Trophoblast cell (in vitro differentiated cells and primary cell): ENCODE measurements at regions not wholly inside any gene's neighbourhood (a gene's known extent, or its start where the extent isn't known, plus 50 kb on each side); places are given as distances from the start of the nearest gene placed in this dataset.
A peak's percentile ranks its signal among the peaks of the same experiment; 100 is the strongest.

Source experiments
- DNase-seq, 2 donors: peaks; one replicate each; pipeline ENCODE4 v3.0.0-alpha.2; 2016
- H2AFZ ChIP-seq: 2 replicates; pipeline ENCODE4 v1.6.1; 2013; ENCODE audit warnings: low read length, moderate library complexity, mild to moderate bottlenecking; ENCODE audit not compliant: insufficient read depth, poor library complexity
- H2AK5ac ChIP-seq: 2 replicates; pipeline ENCODE4 v1.6.1; 2013; ENCODE audit warnings: mild to moderate bottlenecking, low read length
- H2BK120ac ChIP-seq: 2 replicates; pipeline ENCODE4 v1.6.1; 2013; ENCODE audit warnings: low read length, mild to moderate bottlenecking, moderate library complexity; ENCODE audit not compliant: insufficient read depth, poor library complexity
- H2BK12ac ChIP-seq: 2 replicates; pipeline ENCODE4 v1.6.1; 2013; ENCODE audit warnings: mild to moderate bottlenecking, low read length, moderate library complexity
- H2BK5ac ChIP-seq: 2 replicates; pipeline ENCODE4 v1.6.1; 2013; ENCODE audit warnings: low read length, low read depth, moderate library complexity, mild to moderate bottlenecking; ENCODE audit not compliant: poor library complexity
- H3K14ac ChIP-seq: 2 replicates; pipeline ENCODE4 v1.6.1; 2013; ENCODE audit warnings: mild to moderate bottlenecking, low read length
- H3K18ac ChIP-seq: 2 replicates; pipeline ENCODE4 v1.6.1; 2013; ENCODE audit warnings: mild to moderate bottlenecking, low read length
- H3K23ac ChIP-seq: 2 replicates; pipeline ENCODE4 v1.6.1; 2013; ENCODE audit warnings: low read length
- H3K27ac ChIP-seq: 2 replicates; pipeline ENCODE4 v1.5.1; 2013; ENCODE audit warnings: low read depth, mild to moderate bottlenecking, inconsistent platforms, low read length, moderate library complexity
- H3K27me3 ChIP-seq: 2 replicates; pipeline ENCODE4 v1.6.1; 2013; ENCODE audit warnings: inconsistent platforms, mild to moderate bottlenecking, low read length, moderate library complexity; ENCODE audit not compliant: insufficient read depth
- H3K36me3 ChIP-seq, 2 experiments: 1 replicate in 1 of 2; 2 replicates in 1 of 2; pipeline ENCODE4 v1.6.1; 2013; ENCODE audit warnings: low read length in 2 of 2, mild to moderate bottlenecking in 2 of 2, moderate library complexity in 1 of 2; ENCODE audit not compliant: insufficient read depth in 2 of 2, control insufficient read depth in 1 of 2
- H3K4ac ChIP-seq: 2 replicates; pipeline ENCODE4 v1.6.1; 2013; ENCODE audit warnings: low read depth, mild to moderate bottlenecking, low read length, moderate library complexity
- H3K4me1 ChIP-seq, 2 experiments: 1 replicate in 1 of 2; 2 replicates in 1 of 2; pipeline ENCODE4 v1.6.1; 2013; ENCODE audit warnings: low read length in 2 of 2, mild to moderate bottlenecking in 2 of 2, moderate library complexity in 1 of 2; ENCODE audit not compliant: insufficient read depth in 2 of 2, control insufficient read depth in 1 of 2
- H3K4me2 ChIP-seq: 2 replicates; pipeline ENCODE4 v1.6.1; 2013; ENCODE audit warnings: inconsistent platforms, mild to moderate bottlenecking, low read length, moderate library complexity
- H3K4me3 ChIP-seq: 2 replicates; pipeline ENCODE4 v1.5.1; 2013; ENCODE audit warnings: mild to moderate bottlenecking, low read depth, low read length, inconsistent platforms
- H3K79me1 ChIP-seq: one replicate; pipeline ENCODE4 v1.6.1; 2013; ENCODE audit warnings: low read length
- H3K79me2 ChIP-seq: 2 replicates; pipeline ENCODE4 v1.6.1; 2013; ENCODE audit warnings: low read length, mild to moderate bottlenecking; ENCODE audit not compliant: control insufficient read depth, insufficient read depth, poor library complexity
- H3K9ac ChIP-seq: 2 replicates; pipeline ENCODE4 v1.6.1; 2013; ENCODE audit warnings: mild to moderate bottlenecking, low read length
- H3K9me3 ChIP-seq: 2 replicates; pipeline ENCODE4 v1.6.1; 2013; ENCODE audit warnings: low read depth, mild to moderate bottlenecking, control low read depth, inconsistent platforms, low read length; ENCODE audit not compliant: insufficient read depth
- H4K12ac ChIP-seq: 2 replicates; pipeline ENCODE4 v1.6.1; 2013; ENCODE audit warnings: low read depth, mild to moderate bottlenecking, low read length, moderate library complexity
- H4K8ac ChIP-seq: 2 replicates; pipeline ENCODE4 v1.6.1; 2013; ENCODE audit warnings: low read depth, mild to moderate bottlenecking, low read length, moderate library complexity
- H4K91ac ChIP-seq: one replicate; pipeline ENCODE4 v1.6.1; 2013; ENCODE audit warnings: low read depth, mild to moderate bottlenecking, low read length, moderate library complexity
- WGBS: extraction: QIAGEN DNeasy Blood & Tissue Kit; methylation state at CpG from one replicate; pipeline ENCODE4 v1.1.7; 2013; ENCODE audit warnings: missing lambda C conversion rate; ENCODE audit not compliant: insufficient read length, insufficient coverage; ENCODE audit errors: extremely low coverage; 5-methylcytosine and 5-hydroxymethylcytosine counted together

DNA sequence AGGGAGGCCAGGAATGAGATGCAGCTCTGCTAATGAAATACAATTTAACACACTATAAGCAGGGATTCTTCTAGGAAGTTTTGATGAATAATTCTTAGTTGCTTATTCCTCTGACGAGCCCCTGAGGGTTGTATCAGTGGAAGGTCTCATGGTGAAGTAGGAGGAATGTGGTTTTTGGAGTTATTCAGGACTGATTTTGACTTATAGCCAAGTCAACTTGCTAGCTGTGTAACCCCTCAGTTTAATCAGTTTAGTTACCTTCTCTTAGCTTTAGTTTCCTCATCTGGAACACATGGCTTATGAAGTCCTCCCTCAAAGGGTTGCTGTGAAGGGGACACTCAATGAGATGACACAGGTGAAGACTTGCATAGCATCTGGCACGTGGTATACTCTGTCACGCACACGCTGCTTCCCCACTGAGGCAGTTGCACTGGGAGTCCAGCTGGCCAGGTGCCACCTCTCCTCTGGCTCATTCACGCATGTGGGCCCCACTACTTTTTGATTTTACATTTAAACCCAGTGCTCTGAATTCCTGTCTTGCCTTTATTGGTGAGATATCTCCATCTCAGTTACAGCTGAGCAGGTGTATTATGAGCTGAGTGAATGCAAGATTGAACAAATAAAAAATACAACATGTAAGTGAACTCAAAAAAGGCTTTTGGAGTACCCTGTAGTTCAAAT lies 415.0 kb downstream of the ARHGEF28 start:
- H3K14ac ChIP-seq = no peak overlapping the region
- no peak overlapping the region for H3K9ac ChIP-seq
- no peak overlapping the region for H2AFZ ChIP-seq
- H3K4ac ChIP-seq = no peak overlapping the region
- no peaks in the 10 kb centered on the region for H3K9me3 ChIP-seq
- H3K4me2 ChIP-seq = no peak overlapping the region
- H2BK5ac ChIP-seq = no peak overlapping the region
- no peak overlapping the region for H3K4me3 ChIP-seq
- H3K36me3 ChIP-seq = no peaks in the 10 kb centered on the region
- H4K12ac ChIP-seq = no peak overlapping the region
- H2BK120ac ChIP-seq = no peak overlapping the region
- no CpG with 5 or more reads among the region's 5 CpGs for WGBS
- peaks cover 5 to 6% of the 10 kb centered on the region in 2 experiments for H3K4me1 ChIP-seq
- H3K79me2 ChIP-seq = no peaks in the 10 kb centered on the region
- peak overlapping the region; percentile 59 for H2AK5ac ChIP-seq
- no peak for DNase-seq
- H4K8ac ChIP-seq = no peak overlapping the region
- no peak overlapping the region for H3K18ac ChIP-seq
- no peaks in the 10 kb centered on the region for H3K27me3 ChIP-seq
- H2BK12ac ChIP-seq = peak overlapping the region; percentile 86
- H3K79me1 ChIP-seq = peaks cover 1% of the 10 kb centered on the region
- H4K91ac ChIP-seq = no peak overlapping the region
- no peak overlapping the region for H3K27ac ChIP-seq
- H3K23ac ChIP-seq = no peak overlapping the region

DNA sequence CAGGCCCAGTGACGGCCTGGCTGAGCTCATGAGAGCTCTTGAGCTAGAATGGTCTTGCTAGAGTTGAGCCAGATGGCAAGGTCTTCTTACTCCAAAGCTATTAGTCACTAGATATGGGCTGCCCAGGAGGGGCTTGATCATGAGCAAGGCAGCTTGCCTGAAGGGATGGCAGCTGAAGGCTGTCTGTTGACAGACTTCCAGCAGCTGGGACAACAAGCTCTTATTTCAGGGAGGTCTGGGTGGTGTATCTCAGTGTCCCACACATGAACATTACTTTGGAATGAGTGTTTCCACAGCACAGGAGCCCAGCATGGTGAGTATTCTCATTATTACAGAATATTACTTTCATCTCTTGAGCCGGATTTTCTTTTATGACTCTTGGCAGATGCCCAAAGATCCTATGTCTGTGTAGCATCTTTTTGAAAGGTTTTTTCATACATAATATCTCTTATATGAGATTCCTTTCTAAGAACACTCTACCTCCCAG lies 414.1 kb downstream of the ARHGEF28 start:
- H3K4me2 ChIP-seq = no peak overlapping the region
- H2AK5ac ChIP-seq = no peak overlapping the region
- H2BK120ac ChIP-seq = no peak overlapping the region
- H3K4ac ChIP-seq = no peak overlapping the region
- H2BK5ac ChIP-seq = no peak overlapping the region
- no peak overlapping the region for H3K27ac ChIP-seq
- no peak overlapping the region for H4K12ac ChIP-seq
- no peaks in the 10 kb centered on the region for H3K36me3 ChIP-seq
- no peak overlapping the region for H2AFZ ChIP-seq
- peak overlapping the region; percentile 45 for H4K91ac ChIP-seq
- no peak overlapping the region for H3K4me3 ChIP-seq
- no peaks in the 10 kb centered on the region for H3K27me3 ChIP-seq
- H3K14ac ChIP-seq = no peak overlapping the region
- H4K8ac ChIP-seq = no peak overlapping the region
- no peak overlapping the region for H3K18ac ChIP-seq
- peak; percentile 93 to 97 for DNase-seq
- H3K79me2 ChIP-seq = no peaks in the 10 kb centered on the region
- no CpG with 5 or more reads among the region's 2 CpGs for WGBS
- H3K9ac ChIP-seq = no peak overlapping the region
- H3K4me1 ChIP-seq = peaks cover 6 to 8% of the 10 kb centered on the region in 2 experiments
- H3K79me1 ChIP-seq = peaks cover 1% of the 10 kb centered on the region
- H3K9me3 ChIP-seq = no peaks in the 10 kb centered on the region
- no peak overlapping the region for H3K23ac ChIP-seq
- peak overlapping the region; percentile 79 for H2BK12ac ChIP-seq

DNA sequence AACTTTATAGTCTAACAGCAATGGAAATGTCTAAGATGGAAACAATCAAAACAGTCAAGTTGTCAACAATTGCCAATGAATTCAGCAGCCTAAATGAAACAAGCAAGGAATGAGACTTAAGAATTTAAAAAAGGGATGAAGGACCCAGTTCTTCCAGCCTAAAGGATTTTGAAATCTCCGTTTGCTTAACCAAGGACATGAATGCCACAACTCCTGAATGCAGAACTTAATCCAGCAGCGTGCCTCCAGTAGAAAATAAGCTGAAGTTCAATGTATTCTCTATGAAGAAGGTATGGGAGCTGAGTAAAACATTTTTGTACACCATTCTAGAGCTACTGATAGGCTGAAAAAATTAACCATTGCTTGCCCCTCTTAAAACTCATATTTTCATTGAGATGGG lies 411.3 kb downstream of the ARHGEF28 start:
- Histone ChIP-seq H4K8ac (no peak overlapping the region), H3K4me1 (peaks cover 4% of the 10 kb centered on the region in 2 experiments), H3K9me3 (no peaks in the 10 kb centered on the region), H3K9ac (no peak overlapping the region), H3K14ac (no peak overlapping the region), H3K27ac (no peak overlapping the region), H3K27me3 (no peaks in the 10 kb centered on the region), H2BK12ac (no peak overlapping the region), H4K91ac (no peak overlapping the region), H3K79me1 (peaks cover 1% of the 10 kb centered on the region), H4K12ac (no peak overlapping the region), H3K36me3 (no peaks in the 10 kb centered on the region), H3K4ac (no peak overlapping the region), H2BK5ac (no peak overlapping the region), H3K18ac (no peak overlapping the region), H3K23ac (no peak overlapping the region), H2AFZ (no peak overlapping the region), H3K4me3 (no peak overlapping the region), H2AK5ac (no peak overlapping the region), H3K79me2 (no peaks in the 10 kb centered on the region), H3K4me2 (no peak overlapping the region), H2BK120ac (no peak overlapping the region)
- no peak for DNase-seq
- WGBS = no CpG with 5 or more reads among the region's 2 CpGs

DNA sequence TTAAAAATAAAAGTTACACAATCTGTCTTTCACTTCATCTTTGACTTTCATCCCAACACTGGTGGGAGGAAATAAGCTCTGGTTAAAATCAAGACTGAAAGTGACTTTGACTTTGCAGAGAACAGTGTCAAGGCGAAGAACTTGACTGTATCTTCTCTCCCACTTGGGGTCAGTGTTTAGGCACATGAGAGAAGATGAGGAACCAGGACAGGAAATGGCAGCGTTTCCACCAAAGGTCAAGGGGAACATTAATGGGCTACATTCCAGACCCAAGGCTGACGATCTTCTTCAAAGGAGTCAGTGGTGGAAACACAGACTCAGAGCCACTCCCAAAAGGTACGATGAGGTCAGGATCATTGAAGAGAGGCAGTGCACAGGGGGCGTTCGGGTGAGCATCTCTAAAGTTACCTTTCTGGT lies 409.5 kb downstream of the ARHGEF28 start:
- no peaks in the 10 kb centered on the region for H3K27me3 ChIP-seq
- no CpG with 5 or more reads among the region's 6 CpGs for WGBS
- no peak overlapping the region for H2BK120ac ChIP-seq
- H3K36me3 ChIP-seq = no peaks in the 10 kb centered on the region
- H3K9ac ChIP-seq = no peak overlapping the region
- H4K8ac ChIP-seq = no peak overlapping the region
- peak overlapping the region; percentile 79 for H3K27ac ChIP-seq
- H3K18ac ChIP-seq = no peak overlapping the region
- no peaks in the 10 kb centered on the region for H3K9me3 ChIP-seq
- H3K4me2 ChIP-seq = no peak overlapping the region
- H2BK5ac ChIP-seq = no peak overlapping the region
- H3K14ac ChIP-seq = no peak overlapping the region
- H3K4ac ChIP-seq = no peak overlapping the region
- H3K4me1 ChIP-seq = peaks cover 4% of the 10 kb centered on the region in 2 experiments
- no peak overlapping the region for H2AFZ ChIP-seq
- H4K91ac ChIP-seq = no peak overlapping the region
- H3K79me2 ChIP-seq = no peaks in the 10 kb centered on the region
- H3K23ac ChIP-seq = no peak overlapping the region
- H3K4me3 ChIP-seq = no peak overlapping the region
- peaks cover 4% of the 10 kb centered on the region for H3K79me1 ChIP-seq
- no peak overlapping the region for H2AK5ac ChIP-seq
- DNase-seq = peak in 1 of 2 donors; percentile 31
- no peak overlapping the region for H2BK12ac ChIP-seq
- no peak overlapping the region for H4K12ac ChIP-seq
